A549 (cell line): ENCODE measurements at regions not wholly inside any gene's neighbourhood (a gene's known extent, or its start where the extent isn't known, plus 50 kb on each side); places are given as distances from the start of the nearest gene placed in this dataset.

Source experiments
- ATAC-seq, 2 experiments: fragments of 200-7000 bp in 1 of 2; fragments of >200 bp in 1 of 2; cut with Nextera tagmentation in 1 of 2; cut with Tn5 transposase in 1 of 2; 3 replicates each; pipeline versions ENCODE4 v1.8.0 to v1.9.1; 2018 to 2020; ENCODE audit warnings: mild to moderate bottlenecking in 1 of 2, moderate library complexity in 1 of 2
- CTCF ChIA-PET: fragments of 300-600 bp; sonication (Branson Sonifier 250); formaldehyde crosslinking; extraction: SDS; loops from one replicate; lab custom pipeline; 2021; ENCODE audit warnings: antibody characterized with exemption, inconsistent platforms; lab: Yijun Ruan, JAX
- POLR2A ChIA-PET: fragments of 350-600 bp; formaldehyde crosslinking; extraction: SDS; loops from one replicate; lab custom pipeline; 2021; ENCODE audit warnings: antibody characterized with exemption, inconsistent platforms; lab: Yijun Ruan, JAX
- DNase-seq, 2 experiments: peaks; one replicate each; pipeline versions ENCODE4 v3.0.0 to v3.0.0-alpha.2; 2011 to 2016; ENCODE audit warnings: low read depth in 1 of 2, low spot score in 1 of 2
- FAIRE-seq: peaks from 2 replicates; lab custom pipeline; 2011; peaks lifted over from hg19 to GRCh38; lab: Jason Lieb, UNC
- H3K27ac ChIP-seq, 2 experiments: fragments of >200 bp; sonication (Bioruptor Twin); formaldehyde crosslinking; 3 replicates each; pipeline ENCODE4 v1.5.1; 2016 to 2017
- H3K4me1 ChIP-seq: fragments of >200 bp; sonication (Bioruptor Twin); formaldehyde crosslinking; 3 replicates; pipeline ENCODE4 v1.6.1; 2016
- H3K4me2 ChIP-seq: fragments of >200 bp; sonication (Bioruptor Twin); formaldehyde crosslinking; 3 replicates; pipeline ENCODE4 v1.6.1; 2016
- H3K4me3 ChIP-seq: fragments of >200 bp; sonication (Bioruptor Twin); formaldehyde crosslinking; 3 replicates; pipeline ENCODE4 v1.5.1; 2016
- H3K9me3 ChIP-seq: fragments of >200 bp; sonication (Bioruptor Twin); formaldehyde crosslinking; 3 replicates; pipeline ENCODE4 v1.6.1; 2016
- ATOH8 ChIP-seq: fragments of 250-450 bp; sonication (Bioruptor Pico); IDR thresholded peaks from 2 replicates; pipeline ENCODE4 v1.5.0; 2020; ENCODE audit warnings: low read depth, mild to moderate bottlenecking, moderate library complexity
- BHLHE40 ChIP-seq: IDR thresholded peaks from 2 replicates; pipeline ENCODE4 v1.6.1; 2012; ENCODE audit warnings: low read depth, low read length, inconsistent platforms
- CBX8 ChIP-seq: fragments of 200-600 bp; sonication (generic); IDR thresholded peaks from 2 replicates; pipeline ENCODE4 v1.6.1; 2016
- CHD2 ChIP-seq: fragments of 150-350 bp; IDR thresholded peaks from 2 replicates; pipeline ENCODE4 v1.6.1; 2014; ENCODE audit warnings: low read length; ENCODE audit not compliant: partially characterized antibody
- EHF ChIP-seq: fragments of 250-450 bp; sonication (Bioruptor Pico); IDR thresholded peaks from 2 replicates; pipeline ENCODE4 v1.5.0; 2020; ENCODE audit warnings: mild to moderate bottlenecking
- EP300 ChIP-seq, 2 experiments: fragments of >200 bp; sonication (Bioruptor Twin); formaldehyde crosslinking; IDR thresholded peaks; 2 replicates in 1 of 2; 3 replicates in 1 of 2; pipeline ENCODE4 v1.6.1; 2016 to 2017
- FOSB ChIP-seq: fragments of 250-450 bp; sonication (Bioruptor Pico); IDR thresholded peaks from 2 replicates; pipeline ENCODE4 v1.5.0; 2020; ENCODE audit warnings: mild to moderate bottlenecking, moderate library complexity
- FOSL2 ChIP-seq, 2 experiments: fragments of 450-650 bp in 1 of 2; fragments of >200 bp in 1 of 2; sonication (Bioruptor Twin) in 1 of 2; formaldehyde crosslinking; IDR thresholded peaks; 2 replicates each; pipeline versions ENCODE4 v1.5.0 to v1.6.1; 2016 to 2020; ENCODE audit warnings: mild to moderate bottlenecking in 1 of 2, moderate library complexity in 1 of 2
- HEYL ChIP-seq: fragments of 250-450 bp; sonication (Bioruptor Pico); IDR thresholded peaks from 2 replicates; pipeline ENCODE4 v1.8.0; 2021; ENCODE audit warnings: mild to moderate bottlenecking, moderate library complexity
- HOXA7 ChIP-seq: fragments of 250-450 bp; sonication (Bioruptor Pico); IDR thresholded peaks from 2 replicates; pipeline ENCODE4 v1.5.0; 2020; ENCODE audit warnings: mild to moderate bottlenecking, moderate library complexity
- KDM5A ChIP-seq: fragments of 200-600 bp; sonication (generic); IDR thresholded peaks from 2 replicates; pipeline ENCODE4 v1.6.1; 2016; ENCODE audit warnings: antibody characterized with exemption, mild to moderate bottlenecking
- MAFK ChIP-seq: fragments of 450-650 bp; IDR thresholded peaks from 2 replicates; pipeline ENCODE4 v1.6.1; 2014; ENCODE audit not compliant: partially characterized antibody
- NPAS2 ChIP-seq: fragments of 250-450 bp; sonication (Bioruptor Pico); IDR thresholded peaks from 2 replicates; pipeline ENCODE4 v1.8.0; 2022; ENCODE audit warnings: mild to moderate bottlenecking, moderate library complexity, borderline replicate concordance
- NR3C1 ChIP-seq: fragments of >200 bp; sonication (Bioruptor Twin); formaldehyde crosslinking; IDR thresholded peaks from 3 replicates; pipeline ENCODE4 v1.6.1; 2017
- POLR2AphosphoS2 ChIP-seq: conservative IDR thresholded peaks from 2 replicates; pipeline ENCODE4 v1.6.1; 2012; ENCODE audit warnings: low read length, improper control_type of control experiment, inconsistent platforms
- RAD21 ChIP-seq, 2 experiments: fragments of >200 bp in 1 of 2; sonication (Bioruptor Twin) in 1 of 2; formaldehyde crosslinking in 1 of 2; IDR thresholded peaks in 1 of 2; conservative IDR thresholded peaks in 1 of 2; 2 replicates in 1 of 2; 3 replicates in 1 of 2; pipeline ENCODE4 v1.6.1; 2012 to 2018; ENCODE audit warnings: inconsistent platforms in 1 of 2
- RFX5 ChIP-seq: fragments of 450-650 bp; IDR thresholded peaks from 2 replicates; pipeline ENCODE4 v1.7.1; 2014; ENCODE audit warnings: antibody characterized with exemption, mild to moderate bottlenecking, moderate library complexity
- TP53 ChIP-seq: fragments of 250-450 bp; sonication (Bioruptor Pico); IDR thresholded peaks from 2 replicates; pipeline ENCODE4 v1.5.0; 2021; ENCODE audit warnings: mild to moderate bottlenecking, moderate library complexity
- ZNF302 ChIP-seq: fragments of 250-450 bp; sonication (Bioruptor Pico); IDR thresholded peaks from 2 replicates; pipeline ENCODE4 v1.9.0; 2021; ENCODE audit warnings: inconsistent platforms, mild to moderate bottlenecking, moderate library complexity
- WGBS: methylation state at CpG from one replicate; pipeline ENCODE4 v1.1.6; 2017; ENCODE audit errors: missing lambda C conversion rate; 5-methylcytosine and 5-hydroxymethylcytosine counted together
- TF ChIP-seq, protein P1 (sequence below): fragments of >200 bp; sonication (Bioruptor Twin); formaldehyde crosslinking; IDR thresholded peaks from 3 replicates; pipeline ENCODE4 v1.5.1; 2016
- TF ChIP-seq, protein P2 (sequence below): IDR thresholded peaks from 2 replicates; pipeline ENCODE4 v1.6.1; 2012
- TF ChIP-seq, protein P3 (sequence below): IDR thresholded peaks from 2 replicates; pipeline ENCODE4 v1.6.1; 2012; ENCODE audit warnings: low read depth, borderline replicate concordance
- TF ChIP-seq, protein P4 (sequence below): fragments of 150-350 bp; IDR thresholded peaks from 2 replicates; pipeline ENCODE4 v1.6.1; 2014; ENCODE audit warnings: low read depth, mild to moderate bottlenecking, low read length

- Histone ChIP-seq H3K4me1 (no peaks in the 10 kb centered on the region), H3K9me3 (no peaks in the 10 kb centered on the region), H3K4me3 (no peak overlapping the region), H3K4me2 (no peak overlapping the region), H3K27ac (no peak overlapping the region)
- ChIA-PET POLR2A (no interaction called here), CTCF (no interaction called here)
- WGBS, result 73% methylated on average over 5 of the region's 5 CpGs
- no peak for TF ChIP-seq HEYL (CRISPR knock-in tag)
- TF ChIP-seq, protein P1, sequence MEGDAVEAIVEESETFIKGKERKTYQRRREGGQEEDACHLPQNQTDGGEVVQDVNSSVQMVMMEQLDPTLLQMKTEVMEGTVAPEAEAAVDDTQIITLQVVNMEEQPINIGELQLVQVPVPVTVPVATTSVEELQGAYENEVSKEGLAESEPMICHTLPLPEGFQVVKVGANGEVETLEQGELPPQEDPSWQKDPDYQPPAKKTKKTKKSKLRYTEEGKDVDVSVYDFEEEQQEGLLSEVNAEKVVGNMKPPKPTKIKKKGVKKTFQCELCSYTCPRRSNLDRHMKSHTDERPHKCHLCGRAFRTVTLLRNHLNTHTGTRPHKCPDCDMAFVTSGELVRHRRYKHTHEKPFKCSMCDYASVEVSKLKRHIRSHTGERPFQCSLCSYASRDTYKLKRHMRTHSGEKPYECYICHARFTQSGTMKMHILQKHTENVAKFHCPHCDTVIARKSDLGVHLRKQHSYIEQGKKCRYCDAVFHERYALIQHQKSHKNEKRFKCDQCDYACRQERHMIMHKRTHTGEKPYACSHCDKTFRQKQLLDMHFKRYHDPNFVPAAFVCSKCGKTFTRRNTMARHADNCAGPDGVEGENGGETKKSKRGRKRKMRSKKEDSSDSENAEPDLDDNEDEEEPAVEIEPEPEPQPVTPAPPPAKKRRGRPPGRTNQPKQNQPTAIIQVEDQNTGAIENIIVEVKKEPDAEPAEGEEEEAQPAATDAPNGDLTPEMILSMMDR, result no peak
- TF ChIP-seq NPAS2, result no peak
- TF ChIP-seq FOSB (CRISPR knock-in tag), result no peak
- TF ChIP-seq ATOH8 (CRISPR knock-in tag), result no peak
- no peak for TF ChIP-seq RFX5
- TF ChIP-seq, protein P2, sequence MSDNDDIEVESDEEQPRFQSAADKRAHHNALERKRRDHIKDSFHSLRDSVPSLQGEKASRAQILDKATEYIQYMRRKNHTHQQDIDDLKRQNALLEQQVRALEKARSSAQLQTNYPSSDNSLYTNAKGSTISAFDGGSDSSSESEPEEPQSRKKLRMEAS, result no peak
- no peak for TF ChIP-seq BHLHE40
- TF ChIP-seq EP300 (IDR thresholded peaks at IDR 0.05), result no peak
- TF ChIP-seq MAFK, result no peak
- TF ChIP-seq, protein P3, sequence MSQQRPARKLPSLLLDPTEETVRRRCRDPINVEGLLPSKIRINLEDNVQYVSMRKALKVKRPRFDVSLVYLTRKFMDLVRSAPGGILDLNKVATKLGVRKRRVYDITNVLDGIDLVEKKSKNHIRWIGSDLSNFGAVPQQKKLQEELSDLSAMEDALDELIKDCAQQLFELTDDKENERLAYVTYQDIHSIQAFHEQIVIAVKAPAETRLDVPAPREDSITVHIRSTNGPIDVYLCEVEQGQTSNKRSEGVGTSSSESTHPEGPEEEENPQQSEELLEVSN, result no peak
- no peak for TF ChIP-seq RAD21 (conservative IDR thresholded peaks at IDR 0.05 in 1 of 2, IDR thresholded peaks at IDR 0.05 in 1 of 2)
- ATAC-seq (no peak), FAIRE-seq (no peak), DNase-seq (no peak)
Observed at GRCh38 chr13:105193026-105193425, 1342.4 kb downstream of the EFNB2 start.

DNA sequence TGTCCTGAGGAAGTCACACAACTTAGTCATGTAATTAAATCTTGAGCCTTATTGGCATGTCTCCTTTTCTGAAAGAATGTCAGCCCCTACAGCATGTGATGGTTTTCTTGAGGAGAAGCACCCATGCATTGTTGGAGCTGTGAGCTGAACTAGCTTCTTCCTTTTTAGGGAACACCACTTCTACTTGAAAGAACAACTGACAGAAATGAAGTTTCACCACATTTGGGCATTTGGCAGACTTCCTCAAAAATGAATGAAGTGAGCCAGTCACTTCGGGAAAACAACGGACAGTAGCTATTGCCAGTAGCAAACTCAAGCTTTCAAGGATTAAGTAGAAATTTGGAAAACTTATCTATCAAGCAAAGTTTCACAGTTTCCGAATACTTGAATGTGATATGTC, 1351.3 kb downstream of the EFNB2 start:
- H3K27ac ChIP-seq, result no peak overlapping the region
- 43% methylated on average over 3 of the region's 3 CpGs for WGBS
- FAIRE-seq (no peak), ATAC-seq (no peak), DNase-seq (no peak)
- POLR2A ChIA-PET, result no interaction called here
- no peak overlapping the region for H3K4me3 ChIP-seq
- no peaks in the 10 kb centered on the region for H3K9me3 ChIP-seq
- no peak overlapping the region for H3K4me2 ChIP-seq
- H3K4me1 ChIP-seq, result no peaks in the 10 kb centered on the region
- CTCF ChIA-PET, result no interaction called here
- no peak for TF ChIP-seq EHF
- no peak for TF ChIP-seq HOXA7 (CRISPR knock-in tag)
- no peak for TF ChIP-seq KDM5A
- no peak for TF ChIP-seq NR3C1
- no peak for TF ChIP-seq POLR2AphosphoS2
- TF ChIP-seq CBX8, result no peak
- TF ChIP-seq HEYL (CRISPR knock-in tag), result no peak
- TF ChIP-seq MAFK, result no peak
- TF ChIP-seq, protein P4, sequence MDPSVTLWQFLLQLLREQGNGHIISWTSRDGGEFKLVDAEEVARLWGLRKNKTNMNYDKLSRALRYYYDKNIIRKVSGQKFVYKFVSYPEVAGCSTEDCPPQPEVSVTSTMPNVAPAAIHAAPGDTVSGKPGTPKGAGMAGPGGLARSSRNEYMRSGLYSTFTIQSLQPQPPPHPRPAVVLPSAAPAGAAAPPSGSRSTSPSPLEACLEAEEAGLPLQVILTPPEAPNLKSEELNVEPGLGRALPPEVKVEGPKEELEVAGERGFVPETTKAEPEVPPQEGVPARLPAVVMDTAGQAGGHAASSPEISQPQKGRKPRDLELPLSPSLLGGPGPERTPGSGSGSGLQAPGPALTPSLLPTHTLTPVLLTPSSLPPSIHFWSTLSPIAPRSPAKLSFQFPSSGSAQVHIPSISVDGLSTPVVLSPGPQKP, result no peak

GRCh38 chr13:105177265-105177900, 1358.1 kb downstream of the EFNB2 start:
- DNase-seq, result no peak
- CTCF ChIA-PET, result no interaction called here
- 18% methylated on average over 3 of the region's 3 CpGs for WGBS
- FAIRE-seq, result no peak
- H3K9me3 ChIP-seq, result no peaks in the 10 kb centered on the region
- ATAC-seq, result no peak
- no peak for TF ChIP-seq CHD2
- TF ChIP-seq EHF, result no peak
- TF ChIP-seq KDM5A, result no peak
- TF ChIP-seq FOSL2 (IDR thresholded peaks at IDR 0.05), result no peak
- no peak for TF ChIP-seq FOSL2 (CRISPR knock-in tag; IDR thresholded peaks at IDR 0.05)
- TF ChIP-seq EP300 (IDR thresholded peaks at IDR 0.05), result no peak
- TF ChIP-seq BHLHE40, result no peak
- TF ChIP-seq TP53 (CRISPR knock-in tag), result no peak
- no peak for TF ChIP-seq RAD21 (conservative IDR thresholded peaks at IDR 0.05 in 1 of 2, IDR thresholded peaks at IDR 0.05 in 1 of 2)
- no peak for TF ChIP-seq ZNF302 (CRISPR knock-in tag)
- H3K4me1 ChIP-seq, result no peaks in the 10 kb centered on the region
- POLR2A ChIA-PET, result no interaction called here
- no peak overlapping the region for H3K4me3 ChIP-seq
- no peak overlapping the region for H3K4me2 ChIP-seq
- no peak overlapping the region for H3K27ac ChIP-seq
